ENCODE measurements at regions not wholly inside any gene's neighbourhood (a gene's known extent, or its start where the extent isn't known, plus 50 kb on each side); places are given as distances from the start of the nearest gene placed in this dataset.
"Not testable (repeated sequence)": the region's sequence is repeated elsewhere in the genome, so short reads cannot be mapped to it uniquely, and the experiment has no call there.

- DNase-seq (ENCODE audit: low read depth), result no peak
Measured at GRCh38 chr12:90695415-90695814, 259.6 kb downstream of the CCER1 start.

GRCh38 chr12:90690120-90690519, 264.9 kb downstream of the CCER1 start:
- DNase-seq (ENCODE audit: low read depth), result no peak

GRCh38 chr12:90687682-90688081, 267.3 kb downstream of the CCER1 start:
- not testable (repeated sequence) for DNase-seq (ENCODE audit: low read depth)

- no peak for DNase-seq (ENCODE audit: low read depth)
Measured at GRCh38 chr12:90683871-90684270, 271.1 kb downstream of the CCER1 start.

- no peak for DNase-seq (ENCODE audit: low read depth)
Measured at GRCh38 chr12:90682398-90682797, 272.6 kb downstream of the CCER1 start.

- no peak for DNase-seq (ENCODE audit: low read depth)
Measured at GRCh38 chr12:90679674-90680073, 275.3 kb downstream of the CCER1 start.

- no peak for DNase-seq (ENCODE audit: low read depth)
Measured at GRCh38 chr12:90677552-90677951, 277.4 kb downstream of the CCER1 start.

GRCh38 chr12:90677055-90677454, 277.9 kb downstream of the CCER1 start:
- no peak for DNase-seq (ENCODE audit: low read depth)

GRCh38 chr12:90675106-90675505, 279.9 kb downstream of the CCER1 start:
- DNase-seq (ENCODE audit: low read depth), result no peak

GRCh38 chr12:90672081-90672480, 282.9 kb downstream of the CCER1 start:
- DNase-seq (ENCODE audit: low read depth), result no peak

- not testable (repeated sequence) for DNase-seq (ENCODE audit: low read depth)
Measured at GRCh38 chr12:90663949-90664348, 291.0 kb downstream of the CCER1 start.

- no peak for DNase-seq (ENCODE audit: low read depth)
Measured at GRCh38 chr12:90659060-90659459, 295.9 kb downstream of the CCER1 start.

- DNase-seq (ENCODE audit: low read depth), result no peak
Measured at GRCh38 chr12:90653040-90653439, 301.9 kb downstream of the CCER1 start.

GRCh38 chr12:90652280-90652679, 302.7 kb downstream of the CCER1 start:
- DNase-seq (ENCODE audit: low read depth), result no peak

GRCh38 chr12:90645181-90645580, 309.8 kb downstream of the CCER1 start:
- DNase-seq (ENCODE audit: low read depth), result no peak

- no peak for DNase-seq (ENCODE audit: low read depth)
Measured at GRCh38 chr12:90631591-90632212, 323.3 kb downstream of the CCER1 start.

- no peak for DNase-seq (ENCODE audit: low read depth)
Measured at GRCh38 chr12:90630006-90630405, 325.0 kb downstream of the CCER1 start.

GRCh38 chr12:90628213-90628612, 326.8 kb downstream of the CCER1 start:
- no peak for DNase-seq (ENCODE audit: low read depth)

- DNase-seq (ENCODE audit: low read depth), result no peak
Measured at GRCh38 chr12:90627180-90627896, 327.6 kb downstream of the CCER1 start.

GRCh38 chr12:90622431-90622830, 332.5 kb downstream of the CCER1 start:
- DNase-seq (ENCODE audit: low read depth), result no peak

GRCh38 chr12:90621927-90622326, 333.0 kb downstream of the CCER1 start:
- no peak for DNase-seq (ENCODE audit: low read depth)

GRCh38 chr12:90619943-90620342, 335.0 kb downstream of the CCER1 start:
- no peak for DNase-seq (ENCODE audit: low read depth)

- DNase-seq (ENCODE audit: low read depth), result no peak
Measured at GRCh38 chr12:90618586-90618985, 336.4 kb downstream of the CCER1 start.

GRCh38 chr12:90611891-90612290, 343.1 kb downstream of the CCER1 start:
- no peak for DNase-seq (ENCODE audit: low read depth)
